ENCODE measurements at regions not wholly inside any gene's neighbourhood (a gene's known extent, or its start where the extent isn't known, plus 50 kb on each side); places are given as distances from the start of the nearest gene placed in this dataset.

GRCh38 chr11:71182791-71183677 is 69.3 kb downstream of the SHANK2 start:
- Histone ChIP-seq H3K4me1 (peaks cover 0 to 8% (median 0%) of the 10 kb centered on the region in 4 donors), H3K9me3 (no peaks in the 10 kb centered on the region), H3K36me3 (no peaks in the 10 kb centered on the region), H3K27me3 (no peaks in the 10 kb centered on the region), H3K27ac (no peak overlapping the region), H3K4me3 (no peak overlapping the region)
- TF ChIP-seq POLR2A (IDR thresholded peaks at IDR 0.05) = no peak
- TF ChIP-seq EP300 (IDR thresholded peaks at IDR 0.05; ENCODE audit: low read depth) = no peak
- no peak for TF ChIP-seq POLR2AphosphoS5 (IDR thresholded peaks at IDR 0.05)
- TF ChIP-seq CTCF (IDR thresholded peaks at IDR 0.05) = no peak
- 87 to 91% methylated on average over 3 to 13 of the region's 14 CpGs for WGBS, 2 donors (ENCODE audit: low coverage in 1 of 2)
- intact Hi-C loops (cut with DNase I; ENCODE audit: low total_unique reads) = no loop called here
- in situ Hi-C loops (cut with MboI; ENCODE audit: low pct_ligation_motif_present in 1 of 4, low pct_unique_long_range_greater_than_20kb in 1 of 4, low sequenced_read_pairs in 3 of 4) = no loop called here
- DNase-seq = no peak

GRCh38 chr11:71181566-71181965 is 70.8 kb downstream of the SHANK2 start:
- Histone ChIP-seq H3K27ac (no peak overlapping the region), H3K9me3 (peaks cover 6 to 11% of the 10 kb centered on the region in 2 donors), H3K4me1 (peaks cover 0 to 8% (median 0%) of the 10 kb centered on the region in 4 donors), H3K4me3 (no peak overlapping the region), H3K36me3 (no peaks in the 10 kb centered on the region), H3K27me3 (no peaks in the 10 kb centered on the region)
- DNase-seq = no peak
- TF ChIP-seq CTCF (IDR thresholded peaks at IDR 0.05) (no peak), POLR2A (IDR thresholded peaks at IDR 0.05) (no peak), POLR2AphosphoS5 (IDR thresholded peaks at IDR 0.05) (no peak), EP300 (IDR thresholded peaks at IDR 0.05; ENCODE audit: low read depth) (no peak)
- in situ Hi-C loops (cut with MboI; ENCODE audit: low pct_ligation_motif_present in 1 of 4, low pct_unique_long_range_greater_than_20kb in 1 of 4, low sequenced_read_pairs in 3 of 4) = no loop called here
- WGBS, 2 donors (ENCODE audit: low coverage in 1 of 2) = 92 to 100% methylated on average over 1 to 14 of the region's 14 CpGs
- intact Hi-C loops (cut with DNase I; ENCODE audit: low total_unique reads) = loop anchor here (1.0 kb wide), 1 partner anchor 24 kb away; no protein-coding TSS in a partner anchor

- WGBS, 2 donors (ENCODE audit: low coverage in 1 of 2) = 73 to 76% methylated on average over 12 to 15 of the region's 15 CpGs
- DNase-seq = no peak
Measured at GRCh38 chr11:71180694-71181470, 71.5 kb downstream of the SHANK2 start.

More at GRCh38 chr11:71180694-71181470, 71.5 kb downstream of the SHANK2 start:
- H3K27ac ChIP-seq = no peak overlapping the region
- intact Hi-C loops (cut with DNase I; ENCODE audit: low total_unique reads) = loop anchor here (1.0 kb wide), 1 partner anchor 24 kb away; no protein-coding TSS in a partner anchor
- H3K36me3 ChIP-seq = no peaks in the 10 kb centered on the region
- H3K4me3 ChIP-seq = no peak overlapping the region
- TF ChIP-seq POLR2AphosphoS5 (IDR thresholded peaks at IDR 0.05) = no peak
- TF ChIP-seq EP300 (IDR thresholded peaks at IDR 0.05; ENCODE audit: low read depth) = no peak
- TF ChIP-seq CTCF (IDR thresholded peaks at IDR 0.05) = no peak
- TF ChIP-seq POLR2A (IDR thresholded peaks at IDR 0.05) = no peak
- in situ Hi-C loops (cut with MboI; ENCODE audit: low pct_ligation_motif_present in 1 of 4, low pct_unique_long_range_greater_than_20kb in 1 of 4, low sequenced_read_pairs in 3 of 4) = no loop called here
- peaks cover 0 to 8% (median 0%) of the 10 kb centered on the region in 4 donors for H3K4me1 ChIP-seq
- peaks cover 12 to 16% of the 10 kb centered on the region in 2 donors for H3K9me3 ChIP-seq
- H3K27me3 ChIP-seq = no peaks in the 10 kb centered on the region

Measured in transverse colon (tissue), 4 donors.